ENCODE measurements at regions not wholly inside any gene's neighbourhood (a gene's known extent, or its start where the extent isn't known, plus 50 kb on each side); places are given as distances from the start of the nearest gene placed in this dataset.

DNA sequence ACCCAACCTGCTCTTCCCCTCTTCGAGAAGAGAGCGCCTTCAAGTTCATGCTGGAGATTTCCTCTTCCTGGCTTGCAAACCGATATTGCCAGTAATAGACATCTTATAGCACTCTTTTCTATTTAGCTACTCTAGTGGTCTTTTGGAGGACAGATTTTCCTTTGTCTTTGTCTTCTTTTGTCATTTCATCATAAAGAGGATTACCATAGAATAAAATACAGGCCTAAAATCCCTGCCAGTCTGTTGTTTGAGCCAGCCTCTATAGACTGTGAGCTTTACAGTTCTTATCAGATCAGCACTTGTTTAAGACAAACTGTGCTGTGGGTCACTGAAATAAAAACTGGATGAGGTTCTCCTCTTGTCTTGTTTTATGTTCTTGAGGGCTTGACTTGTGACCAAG, 802.8 kb downstream of the NR2F1-AS1 start:
- Histone ChIP-seq H3K4me2 (ENCODE audit: low read length) (no peak overlapping the region), H3K4me3 (ENCODE audit: low read depth, low read length, poor library complexity, severe bottlenecking) (no peak overlapping the region), H4K20me1 (ENCODE audit: insufficient read depth, low read length) (no peaks in the 10 kb centered on the region), H3K27ac (ENCODE audit: low read depth, low read length, poor library complexity, severe bottlenecking) (no peak overlapping the region), H3K9me3 (ENCODE audit: low read length) (no peaks in the 10 kb centered on the region), H2AFZ (ENCODE audit: low read length) (no peak overlapping the region), H3K79me2 (ENCODE audit: insufficient read depth, low read depth, low read length) (no peaks in the 10 kb centered on the region), H3K36me3 (ENCODE audit: insufficient read depth, low read length) (no peaks in the 10 kb centered on the region), H3K9me2 (ENCODE audit: insufficient read depth, low read length) (no peaks in the 10 kb centered on the region), H3K4me1 (ENCODE audit: insufficient read depth, low read length, poor library complexity, severe bottlenecking) (no peaks in the 10 kb centered on the region)
- TF ChIP-seq EZH2phosphoT487 (IDR thresholded peaks at IDR 0.05; ENCODE audit: borderline replicate concordance, low read depth, low read length), result no peak
- TF ChIP-seq CTCF (conservative IDR thresholded peaks at IDR 0.05; ENCODE audit: low read length), result no peak
- ChIA-PET CTCF (ENCODE audit: unreplicated experiment) (no interaction called here), POLR2A (no interaction called here)
- intact Hi-C loops (cut with micrococcal nuclease; ENCODE audit: unreplicated experiment), result no loop called here
- no TSS peak for BruUV-seq (replicated peaks)
- no peak for DNase-seq (ENCODE audit: low spot score)

DNA sequence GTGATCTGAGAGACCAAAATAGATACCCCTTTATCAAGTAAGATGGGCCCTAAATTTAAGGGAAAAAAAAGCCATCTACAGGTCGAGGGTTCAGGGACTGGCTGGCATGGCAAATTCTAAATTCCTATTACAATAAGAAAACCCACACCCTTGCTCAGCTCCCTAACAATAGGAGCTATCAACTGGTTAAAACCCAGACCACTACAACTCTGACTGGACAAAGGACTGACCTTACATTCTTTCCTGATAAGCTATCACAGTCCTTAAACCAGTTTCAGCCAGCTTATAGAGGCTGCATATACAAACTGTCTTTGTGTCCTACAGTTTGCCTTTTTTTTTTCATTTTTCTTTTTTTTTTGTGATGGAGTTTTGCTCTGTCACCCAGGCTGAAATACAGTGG, 803.6 kb downstream of the NR2F1-AS1 start:
- H3K9me3 ChIP-seq (ENCODE audit: low read length), result no peaks in the 10 kb centered on the region
- H2AFZ ChIP-seq (ENCODE audit: low read length), result no peak overlapping the region
- no peak overlapping the region for H3K4me3 ChIP-seq (ENCODE audit: low read depth, low read length, poor library complexity, severe bottlenecking)
- TF ChIP-seq CTCF (conservative IDR thresholded peaks at IDR 0.05; ENCODE audit: low read length) (no peak), EZH2phosphoT487 (IDR thresholded peaks at IDR 0.05; ENCODE audit: borderline replicate concordance, low read depth, low read length) (no peak)
- no peak overlapping the region for H3K27ac ChIP-seq (ENCODE audit: low read depth, low read length, poor library complexity, severe bottlenecking)
- CTCF ChIA-PET (ENCODE audit: unreplicated experiment), result interaction anchor here (0.5 to 0.6 kb wide), 2 partner anchors 150 to 911 kb away, joined by 3 to 4 read pairs; no protein-coding TSS in a partner anchor
- no peaks in the 10 kb centered on the region for H3K4me1 ChIP-seq (ENCODE audit: insufficient read depth, low read length, poor library complexity, severe bottlenecking)
- H3K4me2 ChIP-seq (ENCODE audit: low read length), result no peak overlapping the region
- no TSS peak for BruUV-seq (replicated peaks)
- no peaks in the 10 kb centered on the region for H3K36me3 ChIP-seq (ENCODE audit: insufficient read depth, low read length)
- POLR2A ChIA-PET, result no interaction called here
- H3K79me2 ChIP-seq (ENCODE audit: insufficient read depth, low read depth, low read length), result no peaks in the 10 kb centered on the region
- intact Hi-C loops (cut with micrococcal nuclease; ENCODE audit: unreplicated experiment), result no loop called here
- DNase-seq (ENCODE audit: low spot score), result no peak
- no peaks in the 10 kb centered on the region for H3K9me2 ChIP-seq (ENCODE audit: insufficient read depth, low read length)
- H4K20me1 ChIP-seq (ENCODE audit: insufficient read depth, low read length), result no peaks in the 10 kb centered on the region

- H3K27ac ChIP-seq (ENCODE audit: low read depth, low read length, poor library complexity, severe bottlenecking), result no peak overlapping the region
- no peak overlapping the region for H2AFZ ChIP-seq (ENCODE audit: low read length)
- no peak overlapping the region for H3K4me3 ChIP-seq (ENCODE audit: low read depth, low read length, poor library complexity, severe bottlenecking)
- no peaks in the 10 kb centered on the region for H3K9me2 ChIP-seq (ENCODE audit: insufficient read depth, low read length)
- H3K4me2 ChIP-seq (ENCODE audit: low read length), result no peak overlapping the region
- H3K36me3 ChIP-seq (ENCODE audit: insufficient read depth, low read length), result no peaks in the 10 kb centered on the region
- H3K79me2 ChIP-seq (ENCODE audit: insufficient read depth, low read depth, low read length), result no peaks in the 10 kb centered on the region
- POLR2A ChIA-PET, result no interaction called here
- no peaks in the 10 kb centered on the region for H4K20me1 ChIP-seq (ENCODE audit: insufficient read depth, low read length)
- TF ChIP-seq CTCF (conservative IDR thresholded peaks at IDR 0.05; ENCODE audit: low read length) (no peak), EZH2phosphoT487 (IDR thresholded peaks at IDR 0.05; ENCODE audit: borderline replicate concordance, low read depth, low read length) (no peak)
- H3K4me1 ChIP-seq (ENCODE audit: insufficient read depth, low read length, poor library complexity, severe bottlenecking), result no peaks in the 10 kb centered on the region
- DNase-seq (ENCODE audit: low spot score), result no peak
- CTCF ChIA-PET (ENCODE audit: unreplicated experiment), result no interaction called here
- intact Hi-C loops (cut with micrococcal nuclease; ENCODE audit: unreplicated experiment), result no loop called here
- H3K9me3 ChIP-seq (ENCODE audit: low read length), result no peaks in the 10 kb centered on the region
- no TSS peak for BruUV-seq (replicated peaks)
Observed at GRCh38 chr5:92775711-92776615, 805.1 kb downstream of the NR2F1-AS1 start.

Measured in OCI-LY7 (cell line).